H1 (cell line): ENCODE measurements at regions not wholly inside any gene's neighbourhood (a gene's known extent, or its start where the extent isn't known, plus 50 kb on each side); places are given as distances from the start of the nearest gene placed in this dataset.

Experiments
- BCL11A ChIP-seq, 2 experiments: IDR thresholded peaks; one replicate each; pipeline ENCODE4 v1.6.1; 2011; ENCODE audit warnings: low read depth in 2 of 2, low read length in 2 of 2, mild to moderate bottlenecking in 2 of 2
- CHD1 ChIP-seq: IDR thresholded peaks from 2 replicates; pipeline ENCODE4 v1.6.1; 2012; ENCODE audit warnings: low read depth, low read length, improper control_type of control experiment
- HDAC2 ChIP-seq, 2 experiments: fragments of 300-600 bp in 1 of 2; sonication (generic) in 1 of 2; IDR thresholded peaks; 2 replicates each; pipeline ENCODE4 v1.6.1; 2011 to 2012; ENCODE audit warnings: low read depth in 2 of 2, low read length in 2 of 2, mild to moderate bottlenecking in 2 of 2, moderate library complexity in 2 of 2, borderline replicate concordance in 1 of 2, inconsistent platforms in 1 of 2
- RBBP5 ChIP-seq: IDR thresholded peaks from 2 replicates; pipeline ENCODE4 v1.7.1; 2012; ENCODE audit warnings: low read depth, mild to moderate bottlenecking, inconsistent platforms, low read length, moderate library complexity, borderline replicate concordance
- RNF2 ChIP-seq: fragments of 200-900, 300-1000 bp; sonication (generic); IDR thresholded peaks from 2 replicates; pipeline ENCODE4 v1.7.1; 2016; ENCODE audit warnings: borderline replicate concordance, low read depth, mild to moderate bottlenecking, antibody characterized with exemption, low read length; ENCODE audit not compliant: poor library complexity, severe bottlenecking; ENCODE audit errors: missing control alignments
- SIRT6 ChIP-seq: IDR thresholded peaks from one replicate; pipeline ENCODE4 v1.7.1; 2012; ENCODE audit warnings: low read length, inconsistent platforms
- SIX5 ChIP-seq: IDR thresholded peaks from 2 replicates; pipeline ENCODE4 v1.6.1; 2011; ENCODE audit warnings: mild to moderate bottlenecking, low read depth, low read length
- TAF1 ChIP-seq: IDR thresholded peaks from 2 replicates; pipeline ENCODE4 v1.6.1; 2011; ENCODE audit warnings: mild to moderate bottlenecking, low read depth, low read length
- TF ChIP-seq, protein P1 (sequence below): fragments of 300-600 bp; sonication (generic); IDR thresholded peaks from 2 replicates; pipeline ENCODE4 v1.7.1; 2012; ENCODE audit warnings: low read length, moderate library complexity, mild to moderate bottlenecking, inconsistent platforms; ENCODE audit not compliant: insufficient replicate concordance
- TF ChIP-seq, protein P2 (sequence below): IDR thresholded peaks from 2 replicates; pipeline ENCODE4 v1.6.1; 2011; ENCODE audit warnings: low read depth, mild to moderate bottlenecking, low read length; ENCODE audit not compliant: insufficient read depth
- TF ChIP-seq, protein P3 (sequence below): IDR thresholded peaks from 2 replicates; pipeline ENCODE4 v1.6.1; 2012; ENCODE audit warnings: inconsistent platforms

DNA sequence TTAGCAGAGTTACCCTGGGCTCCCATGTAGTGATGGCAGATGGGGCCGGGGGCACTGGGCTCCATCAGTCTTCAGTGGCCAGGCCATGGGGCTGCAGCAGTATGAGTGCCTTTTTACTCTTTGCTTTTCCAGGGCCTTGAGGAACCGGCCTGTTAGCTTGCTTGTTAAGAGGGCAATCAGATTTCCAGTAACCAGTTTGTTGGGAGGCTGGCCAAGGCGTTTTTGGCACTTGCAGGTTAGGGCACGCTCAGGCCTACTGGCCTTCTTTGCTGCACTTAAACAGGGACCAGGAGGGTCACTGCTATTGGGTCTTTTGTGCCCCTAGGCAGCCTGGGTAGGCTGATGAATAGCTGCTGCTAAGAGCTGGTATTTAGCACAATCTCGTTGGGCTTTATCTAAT lies 415.4 kb upstream of the USP9Y start (continued):
- TF ChIP-seq, protein P1, sequence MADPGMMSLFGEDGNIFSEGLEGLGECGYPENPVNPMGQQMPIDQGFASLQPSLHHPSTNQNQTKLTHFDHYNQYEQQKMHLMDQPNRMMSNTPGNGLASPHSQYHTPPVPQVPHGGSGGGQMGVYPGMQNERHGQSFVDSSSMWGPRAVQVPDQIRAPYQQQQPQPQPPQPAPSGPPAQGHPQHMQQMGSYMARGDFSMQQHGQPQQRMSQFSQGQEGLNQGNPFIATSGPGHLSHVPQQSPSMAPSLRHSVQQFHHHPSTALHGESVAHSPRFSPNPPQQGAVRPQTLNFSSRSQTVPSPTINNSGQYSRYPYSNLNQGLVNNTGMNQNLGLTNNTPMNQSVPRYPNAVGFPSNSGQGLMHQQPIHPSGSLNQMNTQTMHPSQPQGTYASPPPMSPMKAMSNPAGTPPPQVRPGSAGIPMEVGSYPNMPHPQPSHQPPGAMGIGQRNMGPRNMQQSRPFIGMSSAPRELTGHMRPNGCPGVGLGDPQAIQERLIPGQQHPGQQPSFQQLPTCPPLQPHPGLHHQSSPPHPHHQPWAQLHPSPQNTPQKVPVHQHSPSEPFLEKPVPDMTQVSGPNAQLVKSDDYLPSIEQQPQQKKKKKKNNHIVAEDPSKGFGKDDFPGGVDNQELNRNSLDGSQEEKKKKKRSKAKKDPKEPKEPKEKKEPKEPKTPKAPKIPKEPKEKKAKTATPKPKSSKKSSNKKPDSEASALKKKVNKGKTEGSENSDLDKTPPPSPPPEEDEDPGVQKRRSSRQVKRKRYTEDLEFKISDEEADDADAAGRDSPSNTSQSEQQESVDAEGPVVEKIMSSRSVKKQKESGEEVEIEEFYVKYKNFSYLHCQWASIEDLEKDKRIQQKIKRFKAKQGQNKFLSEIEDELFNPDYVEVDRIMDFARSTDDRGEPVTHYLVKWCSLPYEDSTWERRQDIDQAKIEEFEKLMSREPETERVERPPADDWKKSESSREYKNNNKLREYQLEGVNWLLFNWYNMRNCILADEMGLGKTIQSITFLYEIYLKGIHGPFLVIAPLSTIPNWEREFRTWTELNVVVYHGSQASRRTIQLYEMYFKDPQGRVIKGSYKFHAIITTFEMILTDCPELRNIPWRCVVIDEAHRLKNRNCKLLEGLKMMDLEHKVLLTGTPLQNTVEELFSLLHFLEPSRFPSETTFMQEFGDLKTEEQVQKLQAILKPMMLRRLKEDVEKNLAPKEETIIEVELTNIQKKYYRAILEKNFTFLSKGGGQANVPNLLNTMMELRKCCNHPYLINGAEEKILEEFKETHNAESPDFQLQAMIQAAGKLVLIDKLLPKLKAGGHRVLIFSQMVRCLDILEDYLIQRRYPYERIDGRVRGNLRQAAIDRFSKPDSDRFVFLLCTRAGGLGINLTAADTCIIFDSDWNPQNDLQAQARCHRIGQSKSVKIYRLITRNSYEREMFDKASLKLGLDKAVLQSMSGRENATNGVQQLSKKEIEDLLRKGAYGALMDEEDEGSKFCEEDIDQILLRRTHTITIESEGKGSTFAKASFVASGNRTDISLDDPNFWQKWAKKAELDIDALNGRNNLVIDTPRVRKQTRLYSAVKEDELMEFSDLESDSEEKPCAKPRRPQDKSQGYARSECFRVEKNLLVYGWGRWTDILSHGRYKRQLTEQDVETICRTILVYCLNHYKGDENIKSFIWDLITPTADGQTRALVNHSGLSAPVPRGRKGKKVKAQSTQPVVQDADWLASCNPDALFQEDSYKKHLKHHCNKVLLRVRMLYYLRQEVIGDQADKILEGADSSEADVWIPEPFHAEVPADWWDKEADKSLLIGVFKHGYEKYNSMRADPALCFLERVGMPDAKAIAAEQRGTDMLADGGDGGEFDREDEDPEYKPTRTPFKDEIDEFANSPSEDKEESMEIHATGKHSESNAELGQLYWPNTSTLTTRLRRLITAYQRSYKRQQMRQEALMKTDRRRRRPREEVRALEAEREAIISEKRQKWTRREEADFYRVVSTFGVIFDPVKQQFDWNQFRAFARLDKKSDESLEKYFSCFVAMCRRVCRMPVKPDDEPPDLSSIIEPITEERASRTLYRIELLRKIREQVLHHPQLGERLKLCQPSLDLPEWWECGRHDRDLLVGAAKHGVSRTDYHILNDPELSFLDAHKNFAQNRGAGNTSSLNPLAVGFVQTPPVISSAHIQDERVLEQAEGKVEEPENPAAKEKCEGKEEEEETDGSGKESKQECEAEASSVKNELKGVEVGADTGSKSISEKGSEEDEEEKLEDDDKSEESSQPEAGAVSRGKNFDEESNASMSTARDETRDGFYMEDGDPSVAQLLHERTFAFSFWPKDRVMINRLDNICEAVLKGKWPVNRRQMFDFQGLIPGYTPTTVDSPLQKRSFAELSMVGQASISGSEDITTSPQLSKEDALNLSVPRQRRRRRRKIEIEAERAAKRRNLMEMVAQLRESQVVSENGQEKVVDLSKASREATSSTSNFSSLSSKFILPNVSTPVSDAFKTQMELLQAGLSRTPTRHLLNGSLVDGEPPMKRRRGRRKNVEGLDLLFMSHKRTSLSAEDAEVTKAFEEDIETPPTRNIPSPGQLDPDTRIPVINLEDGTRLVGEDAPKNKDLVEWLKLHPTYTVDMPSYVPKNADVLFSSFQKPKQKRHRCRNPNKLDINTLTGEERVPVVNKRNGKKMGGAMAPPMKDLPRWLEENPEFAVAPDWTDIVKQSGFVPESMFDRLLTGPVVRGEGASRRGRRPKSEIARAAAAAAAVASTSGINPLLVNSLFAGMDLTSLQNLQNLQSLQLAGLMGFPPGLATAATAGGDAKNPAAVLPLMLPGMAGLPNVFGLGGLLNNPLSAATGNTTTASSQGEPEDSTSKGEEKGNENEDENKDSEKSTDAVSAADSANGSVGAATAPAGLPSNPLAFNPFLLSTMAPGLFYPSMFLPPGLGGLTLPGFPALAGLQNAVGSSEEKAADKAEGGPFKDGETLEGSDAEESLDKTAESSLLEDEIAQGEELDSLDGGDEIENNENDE: no peak
- TF ChIP-seq SIX5 (no peak), BCL11A (IDR thresholded peaks at IDR 0.05; ENCODE audit: low read depth in 2 of 2, low read length in 2 of 2) (no peak), CHD1 (no peak), RBBP5 (no peak), TAF1 (no peak), HDAC2 (IDR thresholded peaks at IDR 0.05; ENCODE audit: borderline replicate concordance in 1 of 2, low read depth in 2 of 2, low read length in 2 of 2) (no peak), SIRT6 (no peak), RNF2 (no peak)
- TF ChIP-seq, protein P2, sequence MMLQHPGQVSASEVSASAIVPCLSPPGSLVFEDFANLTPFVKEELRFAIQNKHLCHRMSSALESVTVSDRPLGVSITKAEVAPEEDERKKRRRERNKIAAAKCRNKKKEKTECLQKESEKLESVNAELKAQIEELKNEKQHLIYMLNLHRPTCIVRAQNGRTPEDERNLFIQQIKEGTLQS: no peak
- TF ChIP-seq, protein P3, sequence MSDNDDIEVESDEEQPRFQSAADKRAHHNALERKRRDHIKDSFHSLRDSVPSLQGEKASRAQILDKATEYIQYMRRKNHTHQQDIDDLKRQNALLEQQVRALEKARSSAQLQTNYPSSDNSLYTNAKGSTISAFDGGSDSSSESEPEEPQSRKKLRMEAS: no peak
